HG03460 (cell line): ENCODE measurements at regions not wholly inside any gene's neighbourhood (a gene's known extent, or its start where the extent isn't known, plus 50 kb on each side); places are given as distances from the start of the nearest gene placed in this dataset.
A peak's percentile ranks its signal among the peaks of the same experiment; 100 is the strongest.

Experiments used
- ATAC-seq: cut with Tn5 transposase; IDR thresholded peaks from one replicate; pipeline ENCODE4 v1.9.1; 2021; ENCODE audit not compliant: unreplicated experiment

GRCh38 chr4:159443975-159444374 is 341.1 kb downstream of the RAPGEF2 start:
- ATAC-seq = no peak

- no peak for ATAC-seq
Observed at GRCh38 chr4:159444678-159445077, 341.8 kb downstream of the RAPGEF2 start.

- ATAC-seq = no peak
Observed at GRCh38 chr4:159445692-159446091, 342.8 kb downstream of the RAPGEF2 start.

- ATAC-seq = peak; percentile 99
Observed at GRCh38 chr4:159446266-159446976, 343.5 kb downstream of the RAPGEF2 start.

GRCh38 chr4:159447296-159447695 is 344.4 kb downstream of the RAPGEF2 start:
- no peak for ATAC-seq

- no peak for ATAC-seq
Observed at GRCh38 chr4:159451006-159451405, 348.1 kb downstream of the RAPGEF2 start.

GRCh38 chr4:159455675-159456237 is 352.9 kb downstream of the RAPGEF2 start:
- peak; percentile 71 for ATAC-seq

GRCh38 chr4:159460371-159460770 is 357.5 kb downstream of the RAPGEF2 start:
- no peak for ATAC-seq

- no peak for ATAC-seq
Observed at GRCh38 chr4:159463235-159463634, 360.4 kb downstream of the RAPGEF2 start.

GRCh38 chr4:159464302-159464701 is 361.4 kb downstream of the RAPGEF2 start:
- no peak for ATAC-seq

- ATAC-seq = no peak
Observed at GRCh38 chr4:159476886-159477285, 374.0 kb downstream of the RAPGEF2 start.

GRCh38 chr4:159480826-159481225 is 377.9 kb downstream of the RAPGEF2 start:
- ATAC-seq = no peak

GRCh38 chr4:159481936-159482335 is 379.1 kb downstream of the RAPGEF2 start:
- no peak for ATAC-seq

GRCh38 chr4:159483110-159483781 is 380.4 kb downstream of the RAPGEF2 start:
- ATAC-seq = no peak

GRCh38 chr4:159483782-159484741 is 381.2 kb downstream of the RAPGEF2 start:
- no peak for ATAC-seq

- ATAC-seq = no peak
Observed at GRCh38 chr4:159484864-159485263, 382.0 kb downstream of the RAPGEF2 start.

GRCh38 chr4:159487284-159487747 is 384.4 kb downstream of the RAPGEF2 start:
- ATAC-seq = peak; percentile 98

GRCh38 chr4:159489646-159490045 is 386.8 kb downstream of the RAPGEF2 start:
- ATAC-seq = no peak

GRCh38 chr4:159495515-159496236 is 392.8 kb downstream of the RAPGEF2 start:
- no peak for ATAC-seq

- ATAC-seq = no peak
Observed at GRCh38 chr4:159496248-159496647, 393.4 kb downstream of the RAPGEF2 start.
